HCT116 (cell line): ENCODE measurements at regions not wholly inside any gene's neighbourhood (a gene's known extent, or its start where the extent isn't known, plus 50 kb on each side); places are given as distances from the start of the nearest gene placed in this dataset.

Experiments
- ATAC-seq: fragments of 200-7000 bp; cut with Tn5 transposase; 2 replicates; pipeline ENCODE4 v1.9.1; 2020; ENCODE audit warnings: mild to moderate bottlenecking, moderate library complexity
- BruUV-seq: library from RNA; stranded (reverse); fragments of 400-500 nt; replicated peaks from 2 replicates; lab custom pipeline; 2021; lab: Mats Ljungman, UMichigan
- CTCF ChIA-PET: fragments of 300-600 bp; sonication (Branson Sonifier 250); formaldehyde crosslinking; loops from one replicate; lab custom pipeline; 2021; ENCODE audit warnings: antibody characterized with exemption; lab: Charles Lee
- POLR2A ChIA-PET: fragments of 300-600, 350-600 bp; sonication (Branson Sonifier 250); formaldehyde crosslinking; loops from one replicate; lab custom pipeline; 2021; ENCODE audit warnings: antibody characterized with exemption; lab: Charles Lee
- RAD21 ChIA-PET, 2 experiments: fragments of 300-600 bp; sonication (Branson Sonifier 250); formaldehyde crosslinking; loops; one replicate each; lab custom pipeline; 2023; ENCODE audit warnings: low total read pairs in 2 of 2; ENCODE audit not compliant: uncharacterized antibody in 2 of 2, unreplicated experiment in 2 of 2, low non-redundant PET in 1 of 2; lab: Charles Lee
- DNase-seq: peaks from one replicate; pipeline ENCODE4 v3.0.0-alpha.2; 2010; ENCODE audit warnings: low read depth, low spot score
- H2AFZ ChIP-seq: fragments of 200-600 bp; shearing (Covaris generic), sonication (generic); 2 replicates; pipeline ENCODE4 v1.6.1; 2017; ENCODE audit warnings: low read depth, mixed run types, mixed read lengths, antibody characterized with exemption, low read length; ENCODE audit not compliant: poor library complexity, severe bottlenecking
- H3K27ac ChIP-seq: 2 replicates; pipeline ENCODE4 v1.5.1; 2012; ENCODE audit warnings: low read depth, low read length
- H3K27me3 ChIP-seq: fragments of 200-600 bp; sonication (generic); 2 replicates; pipeline ENCODE4 v1.6.1; 2016; ENCODE audit warnings: mixed run types, low read length, mixed read lengths; ENCODE audit not compliant: insufficient read depth
- H3K36me3 ChIP-seq, 2 experiments: fragments of 200-500 bp in 1 of 2; fragments of 200-600 bp in 1 of 2; sonication (Bioruptor generic) in 1 of 2; sonication (generic) in 1 of 2; 2 replicates each; pipeline versions ENCODE4 v1.5.1 to v1.6.1; 2014 to 2016; ENCODE audit warnings: low read length in 2 of 2, inconsistent platforms in 1 of 2, mixed read lengths in 1 of 2, mixed run types in 1 of 2; ENCODE audit not compliant: insufficient read depth in 2 of 2, control insufficient read depth in 1 of 2
- H3K4me1 ChIP-seq, 2 experiments: fragments of 200-600 bp in 1 of 2; sonication (generic) in 1 of 2; 2 replicates each; pipeline versions ENCODE4 v1.5.1 to v1.6.1; 2012 to 2017; ENCODE audit warnings: low read length in 2 of 2, inconsistent platforms in 1 of 2, mild to moderate bottlenecking in 1 of 2, mixed read lengths in 1 of 2, mixed run types in 1 of 2, moderate library complexity in 1 of 2; ENCODE audit not compliant: insufficient read depth in 2 of 2, control insufficient read depth in 1 of 2
- H3K4me2 ChIP-seq: fragments of 200-600 bp; sonication (generic); 2 replicates; pipeline ENCODE4 v1.6.1; 2017; ENCODE audit warnings: mixed run types, low read length, mixed read lengths
- H3K4me3 ChIP-seq, 2 experiments: fragments of 200-600 bp in 1 of 2; sonication (generic) in 1 of 2; replicated peaks in 1 of 2; 2 replicates each; pipeline ENCODE4 v1.5.1; 2011 to 2016; ENCODE audit warnings: low read length in 2 of 2, control low read depth in 1 of 2, low read depth in 1 of 2, mild to moderate bottlenecking in 1 of 2, mixed read lengths in 1 of 2, mixed run types in 1 of 2
- H3K79me2 ChIP-seq: fragments of 200-600 bp; sonication (generic); 2 replicates; pipeline ENCODE4 v1.6.1; 2017; ENCODE audit warnings: mild to moderate bottlenecking, mixed run types, low read length, moderate library complexity, mixed read lengths; ENCODE audit not compliant: insufficient read depth
- H3K9ac ChIP-seq: fragments of 200-600 bp; sonication (generic); 2 replicates; pipeline ENCODE4 v1.6.1; 2016; ENCODE audit warnings: low read length, mixed read lengths
- H3K9me2 ChIP-seq: fragments of 200-600 bp; sonication (generic), shearing (Covaris generic); 2 replicates; pipeline ENCODE4 v1.6.1; 2017; ENCODE audit warnings: mixed run types, mild to moderate bottlenecking, moderate library complexity; ENCODE audit not compliant: insufficient read depth
- H3K9me3 ChIP-seq, 2 experiments: fragments of 200-500 bp in 1 of 2; fragments of 200-600 bp in 1 of 2; sonication (Bioruptor generic) in 1 of 2; sonication (generic) in 1 of 2; 2 replicates each; pipeline ENCODE4 v1.6.1; 2014 to 2017; ENCODE audit warnings: low read length in 2 of 2, mixed read lengths in 2 of 2, inconsistent platforms in 1 of 2, low read depth in 1 of 2, mild to moderate bottlenecking in 1 of 2, mixed run types in 1 of 2, moderate library complexity in 1 of 2; ENCODE audit not compliant: control insufficient read depth in 1 of 2, insufficient read depth in 1 of 2
- H4K20me1 ChIP-seq: fragments of 200-600 bp; sonication (generic), shearing (Covaris generic); 2 replicates; pipeline ENCODE4 v1.6.1; 2017; ENCODE audit warnings: mixed run types, mild to moderate bottlenecking, moderate library complexity; ENCODE audit not compliant: insufficient read depth
- CBX3 ChIP-seq: IDR thresholded peaks from 2 replicates; pipeline ENCODE4 v1.6.1; 2012; ENCODE audit warnings: low read depth
- CEBPB ChIP-seq: IDR thresholded peaks from 2 replicates; pipeline ENCODE4 v1.6.1; 2012; ENCODE audit warnings: low read depth
- ELF1 ChIP-seq: IDR thresholded peaks from 2 replicates; pipeline ENCODE4 v1.6.1; 2012; ENCODE audit warnings: low read depth, borderline replicate concordance
- EZH2 ChIP-seq: fragments of 200-600 bp; sonication (generic); IDR thresholded peaks from 2 replicates; pipeline ENCODE4 v1.6.1; 2017; ENCODE audit warnings: antibody characterized with exemption, mixed run types
- EZH2phosphoT487 ChIP-seq: fragments of 200-600 bp; IDR thresholded peaks from 2 replicates; pipeline ENCODE4 v1.6.1; 2018; ENCODE audit warnings: antibody characterized with exemption, borderline replicate concordance
- FOSL1 ChIP-seq: IDR thresholded peaks from 2 replicates; pipeline ENCODE4 v1.6.1; 2012; ENCODE audit warnings: low read depth
- JUND ChIP-seq: IDR thresholded peaks from 2 replicates; pipeline ENCODE4 v1.6.1; 2012
- POLR2AphosphoS5 ChIP-seq: IDR thresholded peaks from 2 replicates; pipeline ENCODE4 v1.6.1; 2011; ENCODE audit warnings: mild to moderate bottlenecking, low read depth, low read length, moderate library complexity
- RAD21 ChIP-seq: IDR thresholded peaks from 2 replicates; pipeline ENCODE4 v1.6.1; 2012; ENCODE audit warnings: low read depth, mild to moderate bottlenecking
- SIN3A ChIP-seq: IDR thresholded peaks from 2 replicates; pipeline ENCODE4 v1.6.1; 2012; ENCODE audit warnings: low read depth
- TCF7L2 ChIP-seq: IDR thresholded peaks from 2 replicates; pipeline ENCODE4 v1.7.0; 2011; ENCODE audit warnings: borderline replicate concordance, inconsistent platforms; ENCODE audit not compliant: insufficient read depth, insufficient read length; ENCODE audit errors: extremely low read depth
- YY1 ChIP-seq: IDR thresholded peaks from 2 replicates; pipeline ENCODE4 v1.6.1; 2011; ENCODE audit warnings: low read length, low read depth, moderate library complexity, mild to moderate bottlenecking; ENCODE audit not compliant: insufficient replicate concordance; ENCODE audit errors: extremely low read depth
- ZFX ChIP-seq: fragments of 450-650 bp; IDR thresholded peaks from 2 replicates; pipeline ENCODE4 v1.6.1; 2017
- ZNF274 ChIP-seq: fragments of 200-500 bp; sonication (Bioruptor generic); IDR thresholded peaks from 2 replicates; pipeline ENCODE4 v1.6.1; 2014; ENCODE audit warnings: mild to moderate bottlenecking, low read depth, low read length, inconsistent platforms
- intact Hi-C: fragments of 100-400 bp; cut with micrococcal nuclease; formaldehyde crosslinking; loops from 2 replicates; pipeline ENCODE4 v1.10.0; 2022
- TF ChIP-seq, protein P1 (sequence below): IDR thresholded peaks from 2 replicates; pipeline ENCODE4 v1.6.1; 2012
- TF ChIP-seq, protein P2 (sequence below): IDR thresholded peaks from 2 replicates; pipeline ENCODE4 v1.6.1; 2012
- TF ChIP-seq, protein P3 (sequence below): IDR thresholded peaks from 2 replicates; pipeline ENCODE4 v1.6.1; 2011; ENCODE audit warnings: mild to moderate bottlenecking, low read length, moderate library complexity; ENCODE audit not compliant: insufficient replicate concordance; ENCODE audit errors: extremely low read depth

DNA sequence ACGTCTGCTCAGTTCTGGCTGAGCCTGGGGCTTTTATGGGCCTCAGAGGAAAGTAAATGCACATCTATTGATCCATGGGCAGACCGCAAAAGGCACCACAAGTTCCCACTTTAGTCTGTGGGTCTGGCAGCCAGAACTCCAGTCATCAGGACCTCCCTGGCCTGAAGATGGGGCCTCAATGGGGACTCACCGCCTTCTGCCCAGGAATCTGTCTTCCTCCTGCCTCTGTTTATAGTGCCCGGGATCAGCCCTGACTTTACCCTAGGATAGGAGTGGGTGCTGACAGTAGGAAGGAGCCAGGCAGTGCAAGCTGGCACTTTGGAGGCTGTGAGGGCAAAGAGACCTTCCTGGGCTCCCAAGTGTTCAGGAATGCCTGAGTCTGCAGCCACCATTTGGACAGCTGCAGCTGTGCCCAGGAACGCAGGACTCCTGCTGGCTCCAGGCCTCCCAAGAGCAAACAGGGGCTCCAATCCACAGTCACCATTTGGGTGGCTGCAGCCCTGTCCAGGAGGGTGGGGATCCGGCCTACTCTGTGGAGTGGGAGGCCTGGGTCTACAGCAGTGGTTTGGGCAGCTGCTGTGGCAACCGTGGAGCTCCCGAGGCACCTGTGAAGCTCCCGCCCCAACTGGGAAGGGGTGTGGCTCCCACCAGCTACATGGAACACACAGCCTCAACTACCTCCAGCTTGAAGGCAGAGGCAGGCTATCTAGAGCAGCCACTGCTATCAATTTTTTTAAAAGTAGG lies 1440.9 kb upstream of the ADGRL3 start:
- intact Hi-C loops = no loop called here
- Histone ChIP-seq H2AFZ (no peak overlapping the region), H3K27me3 (no peaks in the 10 kb centered on the region), H3K4me2 (no peak overlapping the region), H3K4me1 (no peaks in the 10 kb centered on the region), H3K9me2 (no peaks in the 10 kb centered on the region), H4K20me1 (no peaks in the 10 kb centered on the region), H3K9ac (no peak overlapping the region), H3K36me3 (no peaks in the 10 kb centered on the region), H3K9me3 (peaks cover 0 to 16% of the 10 kb centered on the region in 2 experiments; a peak in 3 of 4 replicates), H3K4me3 (no peak overlapping the region), H3K27ac (no peak overlapping the region), H3K79me2 (no peaks in the 10 kb centered on the region)
- TF ChIP-seq RAD21 (no peak), ZNF274 (no peak), ELF1 (no peak)
- ChIA-PET CTCF (no interaction called here), RAD21 (no interaction called here), POLR2A (no interaction called here)
- ATAC-seq (no peak), DNase-seq (no peak)
- BruUV-seq = no TSS peak

DNA sequence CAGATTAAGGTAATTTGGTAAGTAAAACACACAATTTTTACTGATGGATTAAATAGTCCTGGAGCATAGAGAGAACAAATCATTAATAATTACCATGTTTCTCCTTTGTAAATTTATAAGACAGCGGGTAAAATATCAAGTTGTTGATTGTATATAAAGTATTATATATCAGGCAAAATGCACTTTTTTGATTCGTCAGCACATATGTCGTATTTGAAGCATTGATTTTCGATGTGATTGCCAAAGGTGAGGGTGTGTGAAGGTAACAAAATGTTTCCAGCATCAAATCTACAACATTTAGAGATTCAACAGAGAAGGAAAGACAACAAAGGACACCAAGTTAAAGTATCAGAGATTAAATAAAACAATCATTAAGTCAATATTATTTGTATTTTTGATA lies 1437.8 kb upstream of the ADGRL3 start:
- no peaks in the 10 kb centered on the region for H3K27me3 ChIP-seq
- no peak overlapping the region for H3K27ac ChIP-seq
- no peak overlapping the region for H2AFZ ChIP-seq
- ATAC-seq = no peak
- H3K9me3 ChIP-seq = peaks cover 0 to 12% of the 10 kb centered on the region in 2 experiments; a peak in 3 of 4 replicates
- no peak overlapping the region for H3K4me3 ChIP-seq
- H4K20me1 ChIP-seq = no peaks in the 10 kb centered on the region
- ChIA-PET POLR2A (no interaction called here), CTCF (no interaction called here), RAD21 (no interaction called here)
- no peak for DNase-seq
- H3K4me1 ChIP-seq = no peaks in the 10 kb centered on the region
- no peaks in the 10 kb centered on the region for H3K36me3 ChIP-seq
- no peaks in the 10 kb centered on the region for H3K79me2 ChIP-seq
- H3K9me2 ChIP-seq = no peaks in the 10 kb centered on the region
- H3K9ac ChIP-seq = no peak overlapping the region
- BruUV-seq = no TSS peak
- no peak overlapping the region for H3K4me2 ChIP-seq
- intact Hi-C loops = no loop called here
- TF ChIP-seq ZFX (no peak), EZH2phosphoT487 (no peak), FOSL1 (no peak), RAD21 (no peak), YY1 (no peak), SIN3A (no peak), ELF1 (no peak), ZNF274 (no peak), TCF7L2 (no peak), EZH2 (no peak), CEBPB (no peak), JUND (no peak), CBX3 (no peak), POLR2AphosphoS5 (no peak)
- TF ChIP-seq, protein P1, sequence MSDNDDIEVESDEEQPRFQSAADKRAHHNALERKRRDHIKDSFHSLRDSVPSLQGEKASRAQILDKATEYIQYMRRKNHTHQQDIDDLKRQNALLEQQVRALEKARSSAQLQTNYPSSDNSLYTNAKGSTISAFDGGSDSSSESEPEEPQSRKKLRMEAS = no peak
- TF ChIP-seq, protein P2, sequence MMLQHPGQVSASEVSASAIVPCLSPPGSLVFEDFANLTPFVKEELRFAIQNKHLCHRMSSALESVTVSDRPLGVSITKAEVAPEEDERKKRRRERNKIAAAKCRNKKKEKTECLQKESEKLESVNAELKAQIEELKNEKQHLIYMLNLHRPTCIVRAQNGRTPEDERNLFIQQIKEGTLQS = no peak
- TF ChIP-seq, protein P3, sequence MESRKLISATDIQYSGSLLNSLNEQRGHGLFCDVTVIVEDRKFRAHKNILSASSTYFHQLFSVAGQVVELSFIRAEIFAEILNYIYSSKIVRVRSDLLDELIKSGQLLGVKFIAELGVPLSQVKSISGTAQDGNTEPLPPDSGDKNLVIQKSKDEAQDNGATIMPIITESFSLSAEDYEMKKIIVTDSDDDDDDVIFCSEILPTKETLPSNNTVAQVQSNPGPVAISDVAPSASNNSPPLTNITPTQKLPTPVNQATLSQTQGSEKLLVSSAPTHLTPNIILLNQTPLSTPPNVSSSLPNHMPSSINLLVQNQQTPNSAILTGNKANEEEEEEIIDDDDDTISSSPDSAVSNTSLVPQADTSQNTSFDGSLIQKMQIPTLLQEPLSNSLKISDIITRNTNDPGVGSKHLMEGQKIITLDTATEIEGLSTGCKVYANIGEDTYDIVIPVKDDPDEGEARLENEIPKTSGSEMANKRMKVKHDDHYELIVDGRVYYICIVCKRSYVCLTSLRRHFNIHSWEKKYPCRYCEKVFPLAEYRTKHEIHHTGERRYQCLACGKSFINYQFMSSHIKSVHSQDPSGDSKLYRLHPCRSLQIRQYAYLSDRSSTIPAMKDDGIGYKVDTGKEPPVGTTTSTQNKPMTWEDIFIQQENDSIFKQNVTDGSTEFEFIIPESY = no peak
